CD14-positive monocyte (primary cell): ENCODE measurements at regions not wholly inside any gene's neighbourhood (a gene's known extent, or its start where the extent isn't known, plus 50 kb on each side); places are given as distances from the start of the nearest gene placed in this dataset. TPM values are rescaled to one million over a fixed set of nuclear protein-coding genes. Genes with fewer than 3 reads are reported as not detected.

Source experiments
- DNase-seq, 3 donors: peaks; one replicate each; pipeline ENCODE4 v3.0.0-alpha.2; 2011 to 2022
- H2AFZ ChIP-seq: 2 replicates; pipeline ENCODE4 v1.6.0; 2012; ENCODE audit warnings: mild to moderate bottlenecking, low read depth, low read length, inconsistent platforms; ENCODE audit not compliant: insufficient read depth, poor library complexity, severe bottlenecking
- H3K27ac ChIP-seq, 2 donors: 1 replicate in 1 of 2; 2 replicates in 1 of 2; pipeline ENCODE4 v1.5.1; 2012 to 2013; ENCODE audit warnings: low read length in 2 of 2, control low read depth in 1 of 2, inconsistent platforms in 1 of 2, low read depth in 1 of 2, mild to moderate bottlenecking in 1 of 2
- H3K27me3 ChIP-seq, 2 donors: one replicate each; pipeline versions ENCODE4 v1.6.0 to v1.6.1; 2011 to 2013; ENCODE audit warnings: low read length in 2 of 2; ENCODE audit not compliant: control insufficient read depth in 2 of 2, insufficient read depth in 2 of 2
- H3K36me3 ChIP-seq, 2 donors: replicated peaks in 1 of 2; 1 replicate in 1 of 2; 2 replicates in 1 of 2; pipeline versions ENCODE4 v1.5.1 to v1.6.1; 2012 to 2013; ENCODE audit warnings: low read length in 2 of 2, control low read depth in 1 of 2, inconsistent platforms in 1 of 2, mild to moderate bottlenecking in 1 of 2; ENCODE audit not compliant: insufficient read depth in 2 of 2, control insufficient read depth in 1 of 2
- H3K4me1 ChIP-seq, 2 donors: 1 replicate in 1 of 2; 2 replicates in 1 of 2; pipeline versions ENCODE4 v1.5.1 to v1.6.1; 2012 to 2013; ENCODE audit warnings: low read length in 2 of 2, control low read depth in 1 of 2, inconsistent platforms in 1 of 2, mild to moderate bottlenecking in 1 of 2, moderate library complexity in 1 of 2; ENCODE audit not compliant: insufficient read depth in 2 of 2, control insufficient read depth in 1 of 2
- H3K4me2 ChIP-seq: replicated peaks from 2 replicates; pipeline ENCODE3; 2012; ENCODE audit warnings: low read length, moderate library complexity, mild to moderate bottlenecking; ENCODE audit not compliant: poor library complexity, severe bottlenecking; ENCODE audit errors: extremely low read depth
- H3K4me3 ChIP-seq, 3 experiments: fragments of 200-600 bp in 1 of 3; sonication (generic) in 1 of 3; replicated peaks in 1 of 3; 1 replicate in 2 of 3; 2 replicates in 1 of 3; pipeline ENCODE4 v1.5.1; 2011 to 2013; ENCODE audit warnings: low read length in 3 of 3, mild to moderate bottlenecking in 3 of 3, control low read depth in 2 of 3, low read depth in 2 of 3, inconsistent platforms in 1 of 3, moderate library complexity in 1 of 3
- H3K79me2 ChIP-seq: 2 replicates; pipeline ENCODE4 v1.6.0; 2012; ENCODE audit warnings: mild to moderate bottlenecking, control low read depth, inconsistent platforms, low read length, moderate library complexity; ENCODE audit not compliant: insufficient read depth
- H3K9ac ChIP-seq: 2 replicates; pipeline ENCODE4 v1.6.0; 2017; ENCODE audit warnings: low read length, mild to moderate bottlenecking; ENCODE audit not compliant: insufficient read depth, poor library complexity, severe bottlenecking
- H3K9me3 ChIP-seq, 2 donors: replicated peaks in 1 of 2; 1 replicate in 1 of 2; 2 replicates in 1 of 2; pipeline versions ENCODE4 v1.5.1 to v1.6.1; 2012 to 2013; ENCODE audit warnings: low read length in 2 of 2, control low read depth in 1 of 2; ENCODE audit not compliant: control insufficient read depth in 1 of 2, insufficient read depth in 1 of 2
- H4K20me1 ChIP-seq: 2 replicates; pipeline ENCODE4 v1.6.0; 2012; ENCODE audit warnings: mild to moderate bottlenecking, low read length, control low read depth, moderate library complexity; ENCODE audit not compliant: insufficient read depth
- H3K27ac Mint-ChIP-seq, 7 donors: one replicate each; pipeline ENCODE4 v1.8.0; 2020; ENCODE audit warnings: mild to moderate bottlenecking in 7 of 7, mixed read lengths in 7 of 7, moderate library complexity in 6 of 7, inconsistent platforms in 2 of 7
- H3K27me3 Mint-ChIP-seq, 3 donors: one replicate each; pipeline ENCODE4 v1.8.0; 2021 to 2022; ENCODE audit warnings: low read depth in 3 of 3, mild to moderate bottlenecking in 3 of 3, mixed read lengths in 3 of 3, moderate library complexity in 3 of 3, inconsistent platforms in 1 of 3
- H3K36me3 Mint-ChIP-seq, 2 donors: one replicate each; pipeline ENCODE4 v1.8.0; 2020; ENCODE audit warnings: mixed read lengths in 2 of 2, inconsistent platforms in 1 of 2, mild to moderate bottlenecking in 1 of 2
- H3K4me1 Mint-ChIP-seq: one replicate; pipeline ENCODE4 v1.8.0; 2020; ENCODE audit warnings: mild to moderate bottlenecking, mixed read lengths
- H3K4me3 Mint-ChIP-seq, 2 donors: one replicate each; pipeline ENCODE4 v1.8.0; 2020; ENCODE audit warnings: mild to moderate bottlenecking in 2 of 2, mixed read lengths in 2 of 2, moderate library complexity in 1 of 2
- H3K9me3 Mint-ChIP-seq, 7 donors: one replicate each; pipeline ENCODE4 v1.8.0; 2020 to 2022; ENCODE audit warnings: mixed read lengths in 7 of 7, mild to moderate bottlenecking in 6 of 7, moderate library complexity in 6 of 7, inconsistent platforms in 2 of 7
- WGBS: methylation state at CpG from one replicate; pipeline ENCODE4 v1.1.5; 2013; ENCODE audit warnings: missing lambda C conversion rate; ENCODE audit not compliant: insufficient coverage; 5-methylcytosine and 5-hydroxymethylcytosine counted together
- intact Hi-C, 2 donors: fragments of 100-400 bp; cut with micrococcal nuclease; formaldehyde crosslinking; loops; one replicate each; pipeline versions ENCODE4 v1.15.0 to v1.15.1; 2023
- small RNA-seq: library from RNA; depleted of rRNA; stranded (forward); fragments of <200 nt; gene quantifications from one replicate; pipeline ENCODE3, GENCODE V24; 2012; ENCODE audit warnings: low read depth; ENCODE audit not compliant: insufficient read length
- TF ChIP-seq, protein P1 (sequence below): fragments of 200-600 bp; IDR thresholded peaks from one replicate; pipeline ENCODE4 v1.8.0; 2022; ENCODE audit warnings: antibody characterized with exemption, mild to moderate bottlenecking

GRCh38 chr2:17995593-17995992 is 117.1 kb downstream of the KCNS3 start:
- H3K4me2 ChIP-seq: no peak overlapping the region
- 88% methylated on average over 5 of the region's 5 CpGs for WGBS
- H3K9me3 ChIP-seq: peaks cover 8 to 17% of the 10 kb centered on the region in 2 donors
- no peak overlapping the region for H3K4me3 ChIP-seq
- Mint-ChIP-seq H3K27ac (no peak overlapping the region), H3K4me3 (no peak overlapping the region), H3K27me3 (peaks cover 0 to 2% (median 0%) of the 10 kb centered on the region in 3 donors), H3K36me3 (no peaks in the 10 kb centered on the region), H3K9me3 (peaks cover 0 to 18% (median 9%) of the 10 kb centered on the region in 7 donors), H3K4me1 (no peaks in the 10 kb centered on the region)
- H4K20me1 ChIP-seq: no peaks in the 10 kb centered on the region
- H3K36me3 ChIP-seq: no peaks in the 10 kb centered on the region
- H3K79me2 ChIP-seq: no peaks in the 10 kb centered on the region
- intact Hi-C loops: no loop called here
- H3K27me3 ChIP-seq: no peaks in the 10 kb centered on the region
- H3K27ac ChIP-seq: no peak overlapping the region
- TF ChIP-seq, protein P1, sequence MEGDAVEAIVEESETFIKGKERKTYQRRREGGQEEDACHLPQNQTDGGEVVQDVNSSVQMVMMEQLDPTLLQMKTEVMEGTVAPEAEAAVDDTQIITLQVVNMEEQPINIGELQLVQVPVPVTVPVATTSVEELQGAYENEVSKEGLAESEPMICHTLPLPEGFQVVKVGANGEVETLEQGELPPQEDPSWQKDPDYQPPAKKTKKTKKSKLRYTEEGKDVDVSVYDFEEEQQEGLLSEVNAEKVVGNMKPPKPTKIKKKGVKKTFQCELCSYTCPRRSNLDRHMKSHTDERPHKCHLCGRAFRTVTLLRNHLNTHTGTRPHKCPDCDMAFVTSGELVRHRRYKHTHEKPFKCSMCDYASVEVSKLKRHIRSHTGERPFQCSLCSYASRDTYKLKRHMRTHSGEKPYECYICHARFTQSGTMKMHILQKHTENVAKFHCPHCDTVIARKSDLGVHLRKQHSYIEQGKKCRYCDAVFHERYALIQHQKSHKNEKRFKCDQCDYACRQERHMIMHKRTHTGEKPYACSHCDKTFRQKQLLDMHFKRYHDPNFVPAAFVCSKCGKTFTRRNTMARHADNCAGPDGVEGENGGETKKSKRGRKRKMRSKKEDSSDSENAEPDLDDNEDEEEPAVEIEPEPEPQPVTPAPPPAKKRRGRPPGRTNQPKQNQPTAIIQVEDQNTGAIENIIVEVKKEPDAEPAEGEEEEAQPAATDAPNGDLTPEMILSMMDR: no peak
- H2AFZ ChIP-seq: no peak overlapping the region
- no peaks in the 10 kb centered on the region for H3K4me1 ChIP-seq
- no peak overlapping the region for H3K9ac ChIP-seq
- DNase-seq: no peak

Small RNAs in the stretch of these regions (small RNA-seq; reads per million reads assigned to genes)
- not detected for gene RF00561
